Left colon (tissue), 2 donors: ENCODE measurements at regions not wholly inside any gene's neighbourhood (a gene's known extent, or its start where the extent isn't known, plus 50 kb on each side); places are given as distances from the start of the nearest gene placed in this dataset.
"Not testable (repeated sequence)": the region's sequence is repeated elsewhere in the genome, so short reads cannot be mapped to it uniquely, and the experiment has no call there.

ENCODE experiments used
- ATAC-seq: fragments of 200-7000 bp; cut with Tn5 transposase; one replicate; pipeline ENCODE4 v1.9.1; 2020; ENCODE audit warnings: mild to moderate bottlenecking, moderate library complexity
- DNase-seq, 2 donors: peaks; one replicate each; pipeline ENCODE4 v3.0.0-alpha.2; 2020
- intact Hi-C, 2 donors: fragments of 100-400 bp; cut with DNase I in 1 of 2; cut with micrococcal nuclease in 1 of 2; formaldehyde crosslinking; loops; one replicate each; pipeline versions ENCODE4 v1.11.2 to v1.14.0; 2022; cut with DNase I, micrococcal nuclease
- donor health status: DM: no; HTN: no; CAD: no.
- donor health status: DM: yes; HTN: yes; CAD: no.

DNA sequence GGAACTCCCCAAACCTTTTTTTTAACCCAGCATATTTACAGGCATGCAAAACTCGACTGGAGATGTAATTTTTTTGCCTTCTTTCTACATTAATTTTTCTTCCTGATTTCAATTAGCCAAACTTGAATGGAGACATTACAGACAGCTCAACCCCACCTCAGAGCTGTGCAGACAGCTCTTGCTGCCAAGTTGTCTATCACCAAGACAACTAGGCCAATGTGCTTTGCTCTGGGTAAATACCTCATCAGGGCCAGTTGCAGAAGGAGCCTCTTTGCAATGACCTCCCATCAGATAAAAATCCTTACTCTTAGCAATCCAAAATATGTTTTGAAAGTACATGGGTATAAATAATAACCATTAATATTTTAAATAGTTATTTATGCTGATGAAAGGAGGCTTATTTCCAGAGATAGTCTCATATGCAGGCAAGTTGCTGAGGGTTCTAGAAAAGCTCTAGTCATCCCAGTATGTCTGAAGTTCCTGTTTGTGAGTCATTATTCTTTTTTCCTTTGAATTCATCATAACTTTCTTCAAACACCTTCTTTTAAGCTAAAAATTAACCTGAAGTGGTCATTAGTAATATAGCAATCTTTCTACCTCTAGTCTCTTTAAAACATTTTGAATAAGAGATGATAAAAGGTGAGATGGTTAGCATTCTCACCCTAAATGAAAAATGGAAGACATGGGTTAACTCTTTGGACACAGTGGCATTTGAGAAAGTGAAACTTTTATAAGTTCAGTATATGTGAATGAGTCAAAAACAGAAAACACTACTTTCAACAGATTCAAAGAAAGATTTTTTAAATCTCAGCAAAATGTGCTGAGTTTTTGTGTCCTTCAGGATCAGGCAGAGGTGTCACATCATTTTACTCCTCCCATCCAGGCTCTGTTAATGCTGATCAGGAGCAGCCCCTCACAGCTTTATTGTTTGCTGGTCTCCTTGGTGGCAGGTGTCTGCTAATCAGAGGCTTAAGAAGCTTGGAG lies 475.5 kb upstream of the FGF16 start:
- DNase-seq (no peak), ATAC-seq (no peak)
- intact Hi-C loops = no loop called here

DNA sequence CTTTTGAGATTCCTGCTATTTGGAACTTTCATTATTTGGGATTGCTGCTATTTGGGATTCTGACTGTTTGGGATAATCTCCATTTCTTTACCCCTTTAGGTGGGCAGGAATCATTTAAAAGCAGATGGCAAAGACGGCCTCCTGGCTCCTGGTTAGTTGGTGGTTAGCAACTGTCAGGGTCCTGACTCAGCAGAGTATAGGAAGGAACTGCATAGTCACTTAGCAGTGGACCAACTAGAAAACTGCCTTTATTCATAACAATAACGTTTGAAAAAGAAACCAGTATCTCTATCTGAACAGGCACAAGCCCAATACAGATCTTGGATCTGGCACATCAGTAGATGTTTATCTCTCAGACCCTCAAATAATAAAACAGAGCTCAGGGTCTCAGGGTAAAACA lies 469.7 kb upstream of the FGF16 start:
- DNase-seq (no peak), ATAC-seq (no peak)
- intact Hi-C loops = no loop called here

DNA sequence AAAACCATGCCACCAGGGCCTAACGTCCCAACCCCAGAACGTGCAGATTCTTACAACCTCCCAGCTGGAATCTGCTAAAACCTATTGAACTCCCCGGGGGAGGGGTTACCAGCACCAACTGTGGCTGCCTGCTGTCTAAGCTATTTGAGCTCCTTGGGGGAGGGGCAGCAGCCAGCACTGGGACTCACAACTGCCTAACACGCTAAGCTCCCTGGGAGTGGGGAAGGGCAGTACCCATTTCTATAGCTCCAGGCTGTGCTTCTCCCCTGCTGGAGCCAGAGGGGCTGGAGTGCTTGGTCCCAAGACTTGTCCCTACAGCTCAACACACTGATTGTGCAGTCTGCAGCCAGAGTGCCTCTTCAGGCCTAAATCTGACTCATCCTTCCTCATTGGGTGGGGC lies 459.8 kb upstream of the FGF16 start:
- DNase-seq = no peak
- intact Hi-C loops = no loop called here

DNA sequence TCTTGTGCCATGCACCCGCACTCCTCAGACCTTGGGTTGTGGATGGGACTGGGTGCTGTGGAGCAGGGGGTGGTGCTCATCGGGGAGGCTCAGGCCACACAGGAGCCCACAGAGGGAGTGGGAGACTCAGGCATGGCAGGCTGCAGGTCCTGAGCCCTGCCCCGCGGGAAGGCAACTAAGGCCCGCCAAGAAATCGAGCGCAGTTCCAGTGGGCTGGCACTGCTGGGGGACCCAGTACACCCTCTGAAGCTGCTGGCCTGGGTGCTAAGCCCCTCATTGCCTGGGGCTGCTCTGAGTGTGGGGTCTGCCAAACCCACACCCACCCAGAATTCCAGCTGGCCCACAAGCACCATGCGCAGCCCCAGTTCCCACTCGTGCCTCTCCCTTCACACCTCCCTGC lies 450.5 kb upstream of the FGF16 start:
- no peak for ATAC-seq
- intact Hi-C loops = no loop called here
- DNase-seq = no peak

More for the DNA sequence above, 459.8 kb upstream of the FGF16 start:
- ATAC-seq = no peak

DNA sequence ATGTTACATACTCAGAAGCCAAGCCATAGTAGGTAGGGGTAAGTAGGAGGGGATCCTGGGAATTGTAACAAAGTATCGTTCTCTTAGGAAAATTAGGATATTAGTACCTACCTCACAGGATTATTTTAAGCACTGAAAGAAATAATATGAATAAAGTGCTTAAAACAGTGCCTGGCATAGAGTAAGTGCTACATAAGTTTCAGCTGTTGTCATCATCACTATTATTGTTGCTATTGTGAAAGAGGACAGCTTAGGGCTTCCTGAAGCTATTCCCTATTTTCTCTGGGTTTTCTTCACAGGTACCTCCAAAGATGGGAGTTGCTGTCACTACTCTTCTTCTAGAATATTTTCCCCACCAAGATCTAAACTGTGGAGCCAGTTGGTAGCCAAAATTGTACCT lies 443.7 kb upstream of the FGF16 start:
- ATAC-seq = no peak
- intact Hi-C loops = no loop called here

DNA sequence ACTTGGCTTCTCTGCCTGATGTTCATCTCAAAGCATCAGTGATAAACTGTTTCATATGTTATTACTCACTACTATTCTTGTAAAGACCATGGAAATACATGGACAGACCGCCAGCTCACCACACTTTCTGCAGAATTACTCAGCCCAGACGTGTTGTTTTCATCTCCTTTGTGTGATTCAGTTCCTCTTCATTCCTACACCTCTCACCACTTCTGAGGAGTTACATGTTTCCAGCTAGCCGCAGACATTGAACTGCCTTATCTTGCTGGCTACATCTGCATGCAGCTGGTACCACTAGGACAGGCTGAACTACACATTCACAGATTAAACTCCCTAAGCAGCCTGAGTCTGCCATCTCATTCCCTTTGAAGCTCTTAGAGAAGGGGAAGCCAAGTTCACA lies 443.2 kb upstream of the FGF16 start:
- DNase-seq = no peak
- no peak for ATAC-seq
- intact Hi-C loops = no loop called here

More for the DNA sequence above, 443.7 kb upstream of the FGF16 start:
- DNase-seq = no peak

DNA sequence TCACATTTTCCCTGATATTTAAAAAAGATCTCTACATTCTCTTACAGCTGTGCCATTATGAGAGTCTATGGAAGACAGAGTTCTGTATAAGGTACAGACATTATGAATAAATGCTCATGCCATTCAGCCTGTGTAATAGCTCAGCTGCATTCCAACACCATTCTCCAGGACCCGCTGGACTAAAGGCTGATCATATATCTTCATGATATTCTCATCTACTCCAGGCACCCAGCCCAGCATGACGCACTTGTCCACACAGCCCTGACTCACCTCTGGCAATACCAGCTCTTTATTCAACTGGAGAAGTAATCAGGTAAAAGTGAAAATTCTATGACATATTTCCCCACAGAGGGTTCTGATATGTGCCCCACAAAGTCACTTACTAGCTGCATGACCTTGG lies 437.5 kb upstream of the FGF16 start:
- ATAC-seq (no peak), DNase-seq (no peak)
- intact Hi-C loops = no loop called here

DNA sequence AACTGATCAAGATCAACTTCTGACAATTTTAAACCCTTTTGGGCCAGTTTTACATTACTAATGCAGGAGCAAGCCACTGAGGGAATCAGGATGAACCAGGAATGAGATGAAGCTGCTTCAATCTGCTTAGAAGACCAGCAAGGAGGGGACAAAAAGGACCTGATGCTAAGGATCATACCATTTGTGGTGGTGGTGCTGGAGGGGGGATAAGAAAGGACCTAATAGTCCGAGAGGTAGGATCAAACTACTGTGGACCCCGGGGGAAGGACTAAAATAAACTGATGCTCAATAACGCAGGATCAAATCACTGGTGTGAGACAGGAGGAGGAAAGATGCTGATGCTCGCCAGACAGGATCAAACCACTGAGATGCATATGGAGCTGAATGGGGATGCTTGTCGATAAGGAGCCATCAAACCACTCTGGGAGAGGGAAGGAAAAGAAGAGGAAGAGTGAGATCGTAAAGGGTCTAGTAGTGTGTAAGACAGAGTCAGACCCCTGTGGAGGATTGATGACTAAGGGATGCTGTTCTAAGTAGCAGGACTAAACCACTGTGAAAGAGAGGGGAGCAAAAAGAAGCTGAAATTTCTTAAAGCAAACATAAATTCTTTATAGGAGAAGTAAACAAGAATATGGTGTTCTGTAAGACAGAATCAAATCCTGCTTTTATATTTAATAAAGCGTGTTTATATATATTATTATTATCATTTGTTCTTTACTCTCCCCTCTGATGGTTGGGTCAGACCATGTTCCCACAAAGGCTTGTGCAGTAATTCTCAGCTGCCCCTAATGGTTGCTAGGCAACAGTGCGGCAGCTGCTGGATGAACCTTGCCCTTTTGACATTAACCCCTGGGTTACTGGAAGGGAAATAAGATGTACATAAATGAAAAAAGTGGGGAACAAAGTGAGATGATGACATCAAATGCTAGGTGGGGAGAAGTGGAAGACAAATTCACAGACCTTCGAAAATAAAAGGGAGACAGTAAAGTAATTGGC lies 432.5 kb upstream of the FGF16 start:
- ATAC-seq (no peak), DNase-seq (no peak)
- intact Hi-C loops = no loop called here

DNA sequence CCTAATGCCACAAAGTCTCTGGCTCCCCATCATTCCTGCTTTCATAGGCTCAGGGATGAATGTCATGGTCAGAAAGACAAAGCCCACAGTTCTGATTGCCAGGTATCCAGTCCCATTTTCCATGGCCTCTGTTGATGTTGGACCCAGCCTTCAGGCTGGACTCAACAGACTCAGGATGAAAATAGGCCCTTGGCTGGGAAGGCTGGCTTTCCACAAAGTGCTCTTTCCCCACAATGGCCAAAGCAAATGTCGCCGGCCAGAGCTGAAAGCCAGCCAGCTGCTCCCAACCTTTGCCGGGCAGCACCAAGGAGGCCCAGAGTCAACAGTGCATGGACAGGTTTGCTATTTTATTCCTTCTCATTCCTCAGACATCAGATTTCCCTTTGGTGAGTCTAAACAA lies 430.1 kb upstream of the FGF16 start:
- intact Hi-C loops = no loop called here
- ATAC-seq (no peak), DNase-seq (no peak)

DNA sequence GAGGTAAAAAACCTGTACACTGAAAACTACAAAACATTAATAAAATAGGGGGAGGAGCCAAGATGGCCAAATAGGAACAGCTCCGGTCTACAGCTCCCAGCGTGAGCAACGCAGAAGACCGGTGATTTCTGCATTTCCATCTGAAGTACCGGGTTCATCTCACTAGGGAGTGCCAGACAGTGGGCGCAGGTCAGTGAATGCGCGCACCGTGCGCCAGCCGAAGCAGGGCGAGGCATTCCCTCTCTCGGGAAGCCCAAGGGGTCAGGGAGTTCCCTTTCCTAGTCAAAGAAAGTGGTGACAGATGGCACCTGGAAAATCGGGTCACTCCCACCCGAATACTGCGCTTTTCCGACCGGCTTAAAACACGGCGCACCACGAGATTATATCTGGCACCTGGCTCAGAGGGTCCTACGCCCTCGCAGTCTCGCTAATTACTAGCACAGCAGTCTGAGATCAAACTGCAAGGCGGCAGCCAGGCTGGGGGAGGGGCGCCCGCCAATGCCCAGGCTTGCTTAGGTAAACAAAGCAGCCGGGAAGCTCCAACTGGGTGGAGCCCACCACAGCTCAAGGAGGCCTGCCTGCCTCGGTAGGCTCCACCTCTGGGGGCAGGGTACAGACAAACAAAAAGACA lies 400.9 kb upstream of the FGF16 start:
- ATAC-seq, intact Hi-C loops: not testable (repeated sequence)
- peak in 1 of 2 donors; percentile 13 for DNase-seq

DNA sequence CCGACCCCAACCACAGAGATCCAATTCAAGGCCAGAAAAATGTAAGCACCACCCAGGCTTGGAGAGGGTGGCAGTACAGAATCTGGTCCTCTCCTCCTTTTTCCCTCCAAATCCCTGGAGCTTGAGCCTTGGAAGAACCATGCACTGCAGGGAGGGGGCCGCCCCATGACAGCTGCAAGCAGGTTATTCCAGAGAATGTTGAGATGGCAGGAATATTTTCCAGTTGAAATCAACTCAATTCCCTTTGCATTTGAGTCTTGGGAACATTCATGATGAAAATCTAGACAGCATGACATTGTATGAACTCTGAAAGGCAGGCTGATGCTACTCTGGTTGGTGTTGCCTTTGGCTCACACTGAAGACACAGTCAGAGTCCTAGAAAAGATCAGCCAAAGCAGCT lies 386.6 kb upstream of the FGF16 start:
- no peak for DNase-seq
- no peak for ATAC-seq
- intact Hi-C loops = no loop called here

DNA sequence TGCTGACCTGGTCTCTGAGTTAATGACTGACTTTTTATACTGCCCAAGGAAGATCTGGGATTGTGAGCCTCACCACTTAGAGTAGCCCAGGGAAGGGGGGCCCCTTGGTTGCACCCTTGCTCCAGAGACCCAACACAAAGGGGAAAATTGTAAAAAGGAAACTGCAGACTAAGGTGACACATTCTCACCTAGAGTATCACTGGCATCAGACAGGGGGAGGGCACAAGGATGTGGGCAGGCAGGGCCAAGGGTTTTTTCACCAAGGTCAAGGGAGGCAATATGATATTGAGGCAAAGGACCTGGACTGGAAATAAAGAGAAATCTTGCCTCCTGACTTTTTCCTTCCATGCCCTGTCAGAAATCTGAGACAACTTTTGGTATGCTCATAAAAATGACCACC lies 386.2 kb upstream of the FGF16 start:
- intact Hi-C loops = no loop called here
- DNase-seq (no peak), ATAC-seq (no peak)

DNA sequence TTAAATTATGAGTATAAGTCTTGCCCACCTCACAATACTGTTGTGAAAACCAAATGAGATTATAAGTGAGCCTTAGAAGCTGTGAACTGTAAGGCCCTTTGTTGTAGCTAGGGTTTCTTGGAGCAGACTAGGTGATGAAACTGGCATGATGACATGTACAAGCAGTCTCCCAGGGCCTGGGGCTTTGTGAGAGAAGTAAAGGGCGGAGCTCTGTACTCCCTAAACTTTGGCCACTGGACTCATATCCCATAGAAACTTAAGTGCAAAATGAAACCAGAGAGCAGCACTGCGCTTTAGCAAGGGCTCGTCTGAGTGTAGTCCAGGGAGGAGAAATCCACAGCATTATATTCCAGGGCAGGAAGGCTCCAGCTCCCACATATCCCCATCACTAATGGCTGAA lies 385.6 kb upstream of the FGF16 start:
- intact Hi-C loops = no loop called here
- DNase-seq (no peak), ATAC-seq (no peak)

DNA sequence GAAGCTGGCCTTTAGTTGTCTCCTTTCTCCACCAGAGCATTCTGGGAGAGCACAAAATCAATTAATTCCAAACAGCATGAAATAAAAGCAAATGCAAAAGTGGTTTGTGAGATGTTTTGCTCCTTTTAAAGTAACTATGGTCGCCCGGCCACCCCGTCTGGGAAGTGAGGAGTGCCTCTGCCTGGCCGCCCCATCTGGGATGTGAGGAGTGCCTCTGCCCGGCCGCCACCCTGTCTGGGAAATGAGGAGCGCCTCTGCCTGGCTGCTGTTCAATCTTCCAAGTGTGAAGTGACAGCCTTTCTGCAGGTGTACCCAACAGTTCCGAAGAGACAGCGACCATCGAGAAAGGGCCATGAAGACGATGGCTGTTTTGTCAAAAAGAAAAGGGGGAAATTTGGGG lies 381.3 kb upstream of the FGF16 start:
- intact Hi-C loops = no loop called here
- DNase-seq (no peak), ATAC-seq (no peak)

DNA sequence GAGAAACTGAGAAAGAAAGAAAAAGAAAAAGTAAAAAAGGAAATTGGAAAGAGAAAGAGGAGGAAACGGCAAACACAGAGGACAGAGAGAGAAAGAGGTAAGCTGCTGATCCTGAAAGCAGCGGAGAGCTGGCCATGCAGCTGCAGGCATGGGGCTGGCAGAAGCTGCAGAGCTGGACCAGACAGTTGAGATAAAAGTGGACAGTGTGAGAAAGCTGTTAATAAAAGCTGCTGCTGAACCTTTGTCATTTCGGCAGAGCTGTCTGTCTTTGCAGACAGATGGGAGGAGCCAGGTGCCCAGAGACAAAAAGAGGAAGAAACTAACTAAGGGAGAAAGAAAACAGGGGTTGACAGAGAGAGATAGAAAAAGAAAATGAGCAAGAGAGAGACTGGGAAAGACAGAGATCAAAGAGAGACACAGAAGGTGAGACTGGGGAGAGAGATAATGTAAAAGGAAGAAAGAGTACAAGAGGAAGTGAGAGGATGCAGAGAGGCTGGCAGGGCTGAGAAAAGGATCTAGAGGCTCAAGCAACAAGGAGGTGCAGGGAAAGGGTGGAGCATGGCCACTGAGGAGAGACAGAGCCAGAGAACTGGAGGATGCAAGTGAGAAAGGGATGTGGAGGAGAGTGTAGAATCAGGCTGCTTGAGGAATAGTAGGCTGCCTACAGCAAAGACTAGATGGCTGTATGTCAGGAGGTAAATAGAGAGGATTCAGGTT lies 376.8 kb upstream of the FGF16 start:
- DNase-seq (no peak), ATAC-seq (no peak)
- intact Hi-C loops = no loop called here

DNA sequence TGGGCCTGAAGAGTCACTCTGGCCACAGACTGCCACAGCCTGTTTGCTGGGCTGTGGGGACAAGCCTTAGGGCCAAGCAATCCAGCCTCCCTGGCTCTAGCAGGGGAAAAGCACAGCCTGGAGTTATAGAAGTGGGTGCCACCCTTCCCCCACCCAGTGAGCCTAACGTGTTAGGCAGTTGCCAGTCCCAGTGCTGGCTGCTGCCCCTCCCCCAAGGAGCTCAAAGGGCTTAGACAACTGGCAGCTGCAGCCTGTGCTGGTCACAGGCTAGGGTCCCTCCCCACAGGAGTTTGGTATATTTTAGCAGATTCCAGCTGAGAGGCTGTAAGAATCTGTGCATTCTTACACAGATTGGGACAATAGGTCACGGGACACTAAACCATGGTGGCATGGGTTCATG lies 370.3 kb upstream of the FGF16 start:
- DNase-seq (no peak), ATAC-seq (no peak)
- intact Hi-C loops = no loop called here

DNA sequence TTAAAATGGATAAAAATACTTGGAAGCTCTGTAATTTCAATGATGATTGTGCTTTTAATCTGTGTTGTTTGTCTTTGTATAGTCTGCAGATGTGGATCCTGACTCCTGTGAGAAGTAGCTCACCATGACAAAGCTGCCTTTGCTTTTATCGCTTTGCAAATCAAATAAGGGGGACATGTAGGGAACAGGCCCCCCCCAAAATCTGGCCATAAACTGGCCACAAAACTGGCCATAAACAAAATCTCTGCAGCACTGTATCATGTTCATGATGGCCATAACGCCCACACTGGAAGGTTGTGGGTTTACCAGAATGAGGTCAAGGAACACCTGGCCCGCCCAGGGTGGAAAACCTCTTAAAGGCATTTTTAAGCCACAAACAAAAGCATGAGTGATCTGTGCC lies 366.0 kb upstream of the FGF16 start:
- DNase-seq, ATAC-seq, intact Hi-C loops: not testable (repeated sequence)

DNA sequence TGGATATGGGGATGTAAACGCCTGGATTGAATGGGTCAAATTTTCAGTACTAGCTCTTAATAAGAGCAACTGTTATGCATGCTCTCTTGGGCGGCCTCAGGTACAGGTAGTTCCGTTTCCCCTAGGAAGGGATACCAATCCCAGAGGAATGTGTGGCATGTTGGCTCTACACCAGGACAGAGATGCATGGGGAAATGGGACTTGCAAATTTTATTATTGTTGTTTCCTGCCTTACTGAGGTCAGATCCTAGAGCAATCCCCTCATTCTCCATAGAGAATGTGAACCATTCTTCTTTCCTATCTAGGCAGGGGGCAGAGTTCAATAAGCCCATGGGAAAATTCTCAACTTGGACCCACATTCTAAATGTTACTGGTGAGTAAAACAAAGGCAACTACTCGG lies 361.8 kb upstream of the FGF16 start:
- intact Hi-C loops = no loop called here
- no peak for DNase-seq
- ATAC-seq = no peak
